GM12874 (cell line): ENCODE measurements at regions not wholly inside any gene's neighbourhood (a gene's known extent, or its start where the extent isn't known, plus 50 kb on each side); places are given as distances from the start of the nearest gene placed in this dataset.

ENCODE experiments used
- CTCF ChIP-seq: IDR thresholded peaks from 2 replicates; pipeline ENCODE4 v1.5.1; 2011; ENCODE audit warnings: low read depth, mild to moderate bottlenecking, control low read depth, low read length, moderate library complexity; ENCODE audit not compliant: insufficient read depth

- no peak for TF ChIP-seq CTCF
Observed at GRCh38 chr16:54739381-54739780, 191.3 kb upstream of the IRX5 start.

GRCh38 chr16:54734156-54734555 is 196.5 kb upstream of the IRX5 start:
- no peak for TF ChIP-seq CTCF

GRCh38 chr16:54724346-54724925 is 206.2 kb upstream of the IRX5 start:
- no peak for TF ChIP-seq CTCF

GRCh38 chr16:54722210-54722676 is 208.4 kb upstream of the IRX5 start:
- TF ChIP-seq CTCF: no peak

- no peak for TF ChIP-seq CTCF
Observed at GRCh38 chr16:54720259-54720658, 210.4 kb upstream of the IRX5 start.

GRCh38 chr16:54719624-54720023 is 211.0 kb upstream of the IRX5 start:
- TF ChIP-seq CTCF: no peak

GRCh38 chr16:54718376-54718775 is 212.3 kb upstream of the IRX5 start:
- no peak for TF ChIP-seq CTCF

GRCh38 chr16:54715011-54715410 is 215.7 kb upstream of the IRX5 start:
- no peak for TF ChIP-seq CTCF
